Endothelial cell of umbilical vein (primary cell): ENCODE measurements at regions not wholly inside any gene's neighbourhood (a gene's known extent, or its start where the extent isn't known, plus 50 kb on each side); places are given as distances from the start of the nearest gene placed in this dataset.

Experiments used
- BruUV-seq: library from RNA; stranded (reverse); fragments of 400-500 nt; replicated peaks from 2 replicates; lab custom pipeline; 2021; lab: Mats Ljungman, UMichigan
- CTCF ChIA-PET: fragments of 300-600, 350-600 bp; sonication (Branson Sonifier 250); formaldehyde crosslinking; loops from one replicate; lab custom pipeline; 2021; ENCODE audit warnings: antibody characterized with exemption, inconsistent platforms; lab: Charles Lee
- POLR2A ChIA-PET: fragments of 300-600, 350-600 bp; sonication (Branson Sonifier 250); formaldehyde crosslinking; loops from one replicate; lab custom pipeline; 2021; ENCODE audit warnings: antibody characterized with exemption, inconsistent platforms; lab: Charles Lee
- DNase-seq: peaks from one replicate; pipeline ENCODE4 v3.0.0-alpha.2; 2011; ENCODE audit warnings: low read depth, low spot score
- FAIRE-seq: peaks from 2 replicates; lab custom pipeline; 2011; peaks lifted over from hg19 to GRCh38; lab: Jason Lieb, UNC
- H2AFZ ChIP-seq: 2 replicates; pipeline ENCODE4 v1.6.0; 2012; ENCODE audit warnings: low read depth, low read length, control low read depth, inconsistent platforms
- H3K27ac ChIP-seq: 2 replicates; pipeline ENCODE4 v1.5.1; 2011; ENCODE audit warnings: low read depth, mild to moderate bottlenecking, control low read depth, low read length, moderate library complexity; ENCODE audit not compliant: insufficient read depth
- H3K27me3 ChIP-seq, 2 experiments: 2 replicates each; pipeline versions ENCODE4 v1.6.0 to v1.6.1; 2011; ENCODE audit warnings: low read length in 2 of 2, mixed read lengths in 1 of 2; ENCODE audit not compliant: control insufficient read depth in 2 of 2, insufficient read depth in 2 of 2
- H3K36me3 ChIP-seq, 2 experiments: 2 replicates in 1 of 2; 3 replicates in 1 of 2; pipeline ENCODE4 v1.5.1; 2011; ENCODE audit warnings: low read length in 2 of 2, mild to moderate bottlenecking in 1 of 2, moderate library complexity in 1 of 2; ENCODE audit not compliant: control insufficient read depth in 2 of 2, insufficient read depth in 2 of 2; ENCODE audit errors: extremely low read depth in 1 of 2
- H3K4me1 ChIP-seq: 3 replicates; pipeline ENCODE4 v1.5.1; 2011; ENCODE audit warnings: mild to moderate bottlenecking, low read length; ENCODE audit not compliant: control insufficient read depth, insufficient read depth; ENCODE audit errors: extremely low read depth
- H3K4me2 ChIP-seq: 2 replicates; pipeline ENCODE4 v1.6.1; 2011; ENCODE audit warnings: low read length, control low read depth, mixed read lengths; ENCODE audit not compliant: insufficient read depth
- H3K4me3 ChIP-seq, 3 experiments: fragments of 200-600 bp in 1 of 3; sonication (generic), shearing (Covaris generic) in 1 of 3; replicated peaks in 1 of 3; 2 replicates each; pipeline ENCODE4 v1.5.1; 2011 to 2016; ENCODE audit warnings: control low read depth in 3 of 3, low read length in 3 of 3, mild to moderate bottlenecking in 2 of 3, inconsistent platforms in 1 of 3, low read depth in 1 of 3, moderate library complexity in 1 of 3; ENCODE audit not compliant: insufficient read depth in 1 of 3
- H3K79me2 ChIP-seq: 2 replicates; pipeline ENCODE4 v1.6.0; 2012; ENCODE audit warnings: low read length, inconsistent platforms; ENCODE audit not compliant: control insufficient read depth, insufficient read depth
- H3K9ac ChIP-seq: replicated peaks from 2 replicates; pipeline ENCODE3; 2011; ENCODE audit warnings: low read length, control low read depth; ENCODE audit not compliant: insufficient read depth; ENCODE audit errors: extremely low read depth
- H3K9me1 ChIP-seq: replicated peaks from 3 replicates; pipeline ENCODE4 v1.6.0; 2011; ENCODE audit warnings: mild to moderate bottlenecking, low read length; ENCODE audit not compliant: control insufficient read depth, insufficient read depth; ENCODE audit errors: extremely low read depth
- H3K9me3 ChIP-seq: replicated peaks from 2 replicates; pipeline ENCODE4 v1.5.1; 2012; ENCODE audit warnings: low read length, inconsistent platforms; ENCODE audit not compliant: control insufficient read depth, insufficient read depth
- H4K20me1 ChIP-seq: replicated peaks from 2 replicates; pipeline ENCODE3; 2011; ENCODE audit warnings: mild to moderate bottlenecking, low read length; ENCODE audit not compliant: control insufficient read depth, insufficient read depth; ENCODE audit errors: extremely low read depth
- CTCF ChIP-seq, 2 donors: IDR thresholded peaks; 1 replicate in 1 of 2; 2 replicates in 1 of 2; pipeline ENCODE4 v1.5.1; 2011; ENCODE audit warnings: low read length in 2 of 2, mild to moderate bottlenecking in 2 of 2, moderate library complexity in 2 of 2, control low read depth in 1 of 2, inconsistent platforms in 1 of 2, low read depth in 1 of 2; ENCODE audit not compliant: insufficient read depth in 1 of 2; ENCODE audit errors: extremely low read depth in 1 of 2
- EZH2 ChIP-seq: IDR thresholded peaks from 2 replicates; pipeline ENCODE4 v1.6.1; 2012; ENCODE audit warnings: borderline replicate concordance, low read depth, mild to moderate bottlenecking, moderate library complexity, low read length, inconsistent platforms; ENCODE audit not compliant: severe bottlenecking
- FOS ChIP-seq: IDR thresholded peaks from 2 replicates; pipeline ENCODE4 v1.6.1; 2011; ENCODE audit warnings: mild to moderate bottlenecking, low read length, moderate library complexity, borderline replicate concordance; ENCODE audit not compliant: insufficient read depth
- GATA2 ChIP-seq: IDR thresholded peaks from 2 replicates; pipeline ENCODE4 v1.7.0; 2011; ENCODE audit warnings: low read depth, mild to moderate bottlenecking, moderate library complexity, mixed read lengths, low read length; ENCODE audit not compliant: insufficient read length, insufficient read depth
- JUN ChIP-seq: IDR thresholded peaks from 2 replicates; pipeline ENCODE4 v1.6.1; 2011; ENCODE audit warnings: borderline replicate concordance, low read depth; ENCODE audit not compliant: insufficient read length, insufficient read depth
- MAX ChIP-seq: IDR thresholded peaks from 2 replicates; pipeline ENCODE4 v1.6.1; 2011; ENCODE audit not compliant: insufficient read depth, insufficient read length
- MYC ChIP-seq: IDR thresholded peaks from one replicate; pipeline ENCODE4 v1.6.1; 2011; ENCODE audit warnings: mild to moderate bottlenecking, low read depth, low read length
- POLR2A ChIP-seq: IDR thresholded peaks from 2 replicates; pipeline ENCODE4 v1.6.1; 2012; ENCODE audit warnings: low read depth, mild to moderate bottlenecking, control low read depth, low read length
- POLR2AphosphoS5 ChIP-seq: IDR thresholded peaks from 2 replicates; pipeline ENCODE4 v1.6.1; 2012; ENCODE audit warnings: low read depth, mild to moderate bottlenecking, control low read depth, low read length, moderate library complexity; ENCODE audit not compliant: insufficient read depth
- dilution Hi-C: fragments of 300-500 bp; cut with MboI; formaldehyde crosslinking; loops from one replicate; pipeline ENCODE4 v1.15.0; 2019; ENCODE audit warnings: low sequenced_read_pairs; ENCODE audit not compliant: extremely low pct_ligation_motif_present
- intact Hi-C: fragments of 100-400 bp; cut with micrococcal nuclease; formaldehyde crosslinking; loops from one replicate; pipeline ENCODE4 v1.10.0; 2022

GRCh38 chr1:192261476-192261875 is 55.3 kb upstream of the RGS21 start:
- Histone ChIP-seq H3K36me3 (no peaks in the 10 kb centered on the region), H3K27me3 (no peaks in the 10 kb centered on the region), H3K4me2 (no peak overlapping the region), H3K9me3 (no peaks in the 10 kb centered on the region), H2AFZ (no peak overlapping the region), H3K27ac (no peak overlapping the region), H3K79me2 (no peaks in the 10 kb centered on the region), H3K4me1 (peaks cover 28% of the 10 kb centered on the region), H4K20me1 (no peaks in the 10 kb centered on the region), H3K4me3 (no peak overlapping the region), H3K9me1 (no peaks in the 10 kb centered on the region), H3K9ac (no peak overlapping the region)
- dilution Hi-C loops (no loop called here), intact Hi-C loops (loop anchor here (2.0 to 5.0 kb wide), 2 partner anchors 35 to 181 kb away; no protein-coding TSS in a partner anchor)
- DNase-seq (no peak), FAIRE-seq (no peak)
- CTCF ChIA-PET, result no interaction called here
- POLR2A ChIA-PET, result no interaction called here
- no TSS peak for BruUV-seq
- TF ChIP-seq MAX (no peak), POLR2AphosphoS5 (no peak), MYC (no peak), EZH2 (no peak), GATA2 (no peak), FOS (no peak), POLR2A (no peak), JUN (no peak), CTCF (IDR thresholded peaks at IDR 0.05; ENCODE audit: extremely low read depth in 1 of 2, insufficient read depth in 1 of 2, low read depth in 1 of 2, low read length in 2 of 2) (no peak)
